A549 (cell line): ENCODE measurements at regions not wholly inside any gene's neighbourhood (a gene's known extent, or its start where the extent isn't known, plus 50 kb on each side); places are given as distances from the start of the nearest gene placed in this dataset.

Experiments used
- ATAC-seq, 2 experiments: fragments of 200-7000 bp in 1 of 2; fragments of >200 bp in 1 of 2; cut with Nextera tagmentation in 1 of 2; cut with Tn5 transposase in 1 of 2; 3 replicates each; pipeline versions ENCODE4 v1.8.0 to v1.9.1; 2018 to 2020; ENCODE audit warnings: mild to moderate bottlenecking in 1 of 2, moderate library complexity in 1 of 2
- CTCF ChIA-PET: fragments of 300-600 bp; sonication (Branson Sonifier 250); formaldehyde crosslinking; extraction: SDS; loops from one replicate; lab custom pipeline; 2021; ENCODE audit warnings: antibody characterized with exemption, inconsistent platforms; lab: Yijun Ruan, JAX
- POLR2A ChIA-PET: fragments of 350-600 bp; formaldehyde crosslinking; extraction: SDS; loops from one replicate; lab custom pipeline; 2021; ENCODE audit warnings: antibody characterized with exemption, inconsistent platforms; lab: Yijun Ruan, JAX
- DNase-seq, 2 experiments: peaks; one replicate each; pipeline versions ENCODE4 v3.0.0 to v3.0.0-alpha.2; 2011 to 2016; ENCODE audit warnings: low read depth in 1 of 2, low spot score in 1 of 2
- FAIRE-seq: peaks from 2 replicates; lab custom pipeline; 2011; peaks lifted over from hg19 to GRCh38; lab: Jason Lieb, UNC
- H3K27ac ChIP-seq, 2 experiments: fragments of >200 bp; sonication (Bioruptor Twin); formaldehyde crosslinking; 3 replicates each; pipeline ENCODE4 v1.5.1; 2016 to 2017
- H3K4me1 ChIP-seq: fragments of >200 bp; sonication (Bioruptor Twin); formaldehyde crosslinking; 3 replicates; pipeline ENCODE4 v1.6.1; 2016
- H3K4me2 ChIP-seq: fragments of >200 bp; sonication (Bioruptor Twin); formaldehyde crosslinking; 3 replicates; pipeline ENCODE4 v1.6.1; 2016
- H3K4me3 ChIP-seq: fragments of >200 bp; sonication (Bioruptor Twin); formaldehyde crosslinking; 3 replicates; pipeline ENCODE4 v1.5.1; 2016
- H3K9me3 ChIP-seq: fragments of >200 bp; sonication (Bioruptor Twin); formaldehyde crosslinking; 3 replicates; pipeline ENCODE4 v1.6.1; 2016
- CEBPB ChIP-seq, 2 experiments: fragments of >200 bp in 1 of 2; sonication (Bioruptor Twin) in 1 of 2; formaldehyde crosslinking in 1 of 2; IDR thresholded peaks; 2 replicates each; pipeline ENCODE4 v1.6.1; 2012 to 2016
- CHD2 ChIP-seq: fragments of 150-350 bp; IDR thresholded peaks from 2 replicates; pipeline ENCODE4 v1.6.1; 2014; ENCODE audit warnings: low read length; ENCODE audit not compliant: partially characterized antibody
- EHMT2 ChIP-seq: fragments of 200-600 bp; sonication (generic); IDR thresholded peaks from 2 replicates; pipeline ENCODE4 v1.6.1; 2016; ENCODE audit warnings: antibody characterized with exemption, low read depth, mild to moderate bottlenecking, moderate library complexity
- ESRRA ChIP-seq: fragments of 150-350 bp; IDR thresholded peaks from 2 replicates; pipeline ENCODE4 v1.6.1; 2014; ENCODE audit warnings: mild to moderate bottlenecking, low read length, borderline replicate concordance
- FOSL2 ChIP-seq, 2 experiments: fragments of 450-650 bp in 1 of 2; fragments of >200 bp in 1 of 2; sonication (Bioruptor Twin) in 1 of 2; formaldehyde crosslinking; IDR thresholded peaks; 2 replicates each; pipeline versions ENCODE4 v1.5.0 to v1.6.1; 2016 to 2020; ENCODE audit warnings: mild to moderate bottlenecking in 1 of 2, moderate library complexity in 1 of 2
- HES2 ChIP-seq: fragments of >200 bp; sonication (Bioruptor Twin); formaldehyde crosslinking; IDR thresholded peaks from 2 replicates; pipeline ENCODE4 v1.6.1; 2016
- HEYL ChIP-seq: fragments of 250-450 bp; sonication (Bioruptor Pico); IDR thresholded peaks from 2 replicates; pipeline ENCODE4 v1.8.0; 2021; ENCODE audit warnings: mild to moderate bottlenecking, moderate library complexity
- HMGXB4 ChIP-seq: fragments of 250-450 bp; sonication (Bioruptor Pico); IDR thresholded peaks from 2 replicates; pipeline ENCODE4 v1.5.0; 2021; ENCODE audit warnings: mild to moderate bottlenecking, moderate library complexity, borderline replicate concordance
- HOXA7 ChIP-seq: fragments of 250-450 bp; sonication (Bioruptor Pico); IDR thresholded peaks from 2 replicates; pipeline ENCODE4 v1.5.0; 2020; ENCODE audit warnings: mild to moderate bottlenecking, moderate library complexity
- JUNB ChIP-seq: fragments of >200 bp; sonication (Bioruptor Twin); formaldehyde crosslinking; IDR thresholded peaks from 2 replicates; pipeline ENCODE4 v1.6.1; 2016
- KDM1A ChIP-seq: fragments of 200-600 bp; sonication (generic); IDR thresholded peaks from 2 replicates; pipeline ENCODE4 v1.6.1; 2016; ENCODE audit warnings: low read depth, mild to moderate bottlenecking
- MAFK ChIP-seq: fragments of 450-650 bp; IDR thresholded peaks from 2 replicates; pipeline ENCODE4 v1.6.1; 2014; ENCODE audit not compliant: partially characterized antibody
- NR3C1 ChIP-seq: fragments of >200 bp; sonication (Bioruptor Twin); formaldehyde crosslinking; IDR thresholded peaks from 3 replicates; pipeline ENCODE4 v1.6.1; 2017
- RAD21 ChIP-seq, 2 experiments: fragments of >200 bp in 1 of 2; sonication (Bioruptor Twin) in 1 of 2; formaldehyde crosslinking in 1 of 2; IDR thresholded peaks in 1 of 2; conservative IDR thresholded peaks in 1 of 2; 2 replicates in 1 of 2; 3 replicates in 1 of 2; pipeline ENCODE4 v1.6.1; 2012 to 2018; ENCODE audit warnings: inconsistent platforms in 1 of 2
- RNF2 ChIP-seq: fragments of 200-600 bp; sonication (generic); IDR thresholded peaks from 2 replicates; pipeline ENCODE4 v1.6.1; 2016; ENCODE audit warnings: low read depth, mild to moderate bottlenecking, antibody characterized with exemption, moderate library complexity, borderline replicate concordance
- SREBF2 ChIP-seq: fragments of 450-650 bp; IDR thresholded peaks from 2 replicates; pipeline ENCODE4 v1.6.1; 2014; ENCODE audit warnings: mild to moderate bottlenecking, moderate library complexity
- TFCP2L1 ChIP-seq: fragments of 250-450 bp; sonication (Bioruptor Pico); IDR thresholded peaks from 2 replicates; pipeline ENCODE4 v1.5.0; 2021; ENCODE audit warnings: mild to moderate bottlenecking
- WGBS: methylation state at CpG from one replicate; pipeline ENCODE4 v1.1.6; 2017; ENCODE audit errors: missing lambda C conversion rate; 5-methylcytosine and 5-hydroxymethylcytosine counted together
- TF ChIP-seq, protein P1 (sequence below): fragments of 250-450 bp; sonication (Bioruptor Pico); IDR thresholded peaks from 2 replicates; pipeline ENCODE4 v1.5.0; 2020; ENCODE audit warnings: low read depth, mild to moderate bottlenecking, moderate library complexity
- TF ChIP-seq, protein P2 (sequence below): IDR thresholded peaks from 2 replicates; pipeline ENCODE4 v1.6.1; 2012
- TF ChIP-seq, protein P3 (sequence below): fragments of 200-600 bp; sonication (generic); IDR thresholded peaks from 2 replicates; pipeline ENCODE4 v1.6.1; 2016; ENCODE audit warnings: antibody characterized with exemption, mild to moderate bottlenecking, moderate library complexity

GRCh38 chr1:5576011-5576672, 416.1 kb downstream of the NPHP4 start:
- Histone ChIP-seq H3K27ac (no peak overlapping the region), H3K4me3 (no peak overlapping the region)
- no peak for DNase-seq
- CTCF ChIA-PET: no interaction called here
- TF ChIP-seq TFCP2L1 (CRISPR knock-in tag): no peak
- TF ChIP-seq, protein P1, sequence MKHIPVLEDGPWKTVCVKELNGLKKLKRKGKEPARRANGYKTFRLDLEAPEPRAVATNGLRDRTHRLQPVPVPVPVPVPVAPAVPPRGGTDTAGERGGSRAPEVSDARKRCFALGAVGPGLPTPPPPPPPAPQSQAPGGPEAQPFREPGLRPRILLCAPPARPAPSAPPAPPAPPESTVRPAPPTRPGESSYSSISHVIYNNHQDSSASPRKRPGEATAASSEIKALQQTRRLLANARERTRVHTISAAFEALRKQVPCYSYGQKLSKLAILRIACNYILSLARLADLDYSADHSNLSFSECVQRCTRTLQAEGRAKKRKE (CRISPR knock-in tag): no peak
- TF ChIP-seq EHMT2: no peak
- no peak for TF ChIP-seq RAD21 (conservative IDR thresholded peaks at IDR 0.05 in 1 of 2, IDR thresholded peaks at IDR 0.05 in 1 of 2)
- no peak for TF ChIP-seq HMGXB4 (CRISPR knock-in tag)
- TF ChIP-seq, protein P2, sequence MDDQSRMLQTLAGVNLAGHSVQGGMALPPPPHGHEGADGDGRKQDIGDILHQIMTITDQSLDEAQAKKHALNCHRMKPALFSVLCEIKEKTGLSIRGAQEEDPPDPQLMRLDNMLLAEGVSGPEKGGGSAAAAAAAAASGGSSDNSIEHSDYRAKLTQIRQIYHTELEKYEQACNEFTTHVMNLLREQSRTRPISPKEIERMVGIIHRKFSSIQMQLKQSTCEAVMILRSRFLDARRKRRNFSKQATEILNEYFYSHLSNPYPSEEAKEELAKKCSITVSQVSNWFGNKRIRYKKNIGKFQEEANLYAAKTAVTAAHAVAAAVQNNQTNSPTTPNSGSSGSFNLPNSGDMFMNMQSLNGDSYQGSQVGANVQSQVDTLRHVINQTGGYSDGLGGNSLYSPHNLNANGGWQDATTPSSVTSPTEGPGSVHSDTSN: no peak
- TF ChIP-seq, protein P3, sequence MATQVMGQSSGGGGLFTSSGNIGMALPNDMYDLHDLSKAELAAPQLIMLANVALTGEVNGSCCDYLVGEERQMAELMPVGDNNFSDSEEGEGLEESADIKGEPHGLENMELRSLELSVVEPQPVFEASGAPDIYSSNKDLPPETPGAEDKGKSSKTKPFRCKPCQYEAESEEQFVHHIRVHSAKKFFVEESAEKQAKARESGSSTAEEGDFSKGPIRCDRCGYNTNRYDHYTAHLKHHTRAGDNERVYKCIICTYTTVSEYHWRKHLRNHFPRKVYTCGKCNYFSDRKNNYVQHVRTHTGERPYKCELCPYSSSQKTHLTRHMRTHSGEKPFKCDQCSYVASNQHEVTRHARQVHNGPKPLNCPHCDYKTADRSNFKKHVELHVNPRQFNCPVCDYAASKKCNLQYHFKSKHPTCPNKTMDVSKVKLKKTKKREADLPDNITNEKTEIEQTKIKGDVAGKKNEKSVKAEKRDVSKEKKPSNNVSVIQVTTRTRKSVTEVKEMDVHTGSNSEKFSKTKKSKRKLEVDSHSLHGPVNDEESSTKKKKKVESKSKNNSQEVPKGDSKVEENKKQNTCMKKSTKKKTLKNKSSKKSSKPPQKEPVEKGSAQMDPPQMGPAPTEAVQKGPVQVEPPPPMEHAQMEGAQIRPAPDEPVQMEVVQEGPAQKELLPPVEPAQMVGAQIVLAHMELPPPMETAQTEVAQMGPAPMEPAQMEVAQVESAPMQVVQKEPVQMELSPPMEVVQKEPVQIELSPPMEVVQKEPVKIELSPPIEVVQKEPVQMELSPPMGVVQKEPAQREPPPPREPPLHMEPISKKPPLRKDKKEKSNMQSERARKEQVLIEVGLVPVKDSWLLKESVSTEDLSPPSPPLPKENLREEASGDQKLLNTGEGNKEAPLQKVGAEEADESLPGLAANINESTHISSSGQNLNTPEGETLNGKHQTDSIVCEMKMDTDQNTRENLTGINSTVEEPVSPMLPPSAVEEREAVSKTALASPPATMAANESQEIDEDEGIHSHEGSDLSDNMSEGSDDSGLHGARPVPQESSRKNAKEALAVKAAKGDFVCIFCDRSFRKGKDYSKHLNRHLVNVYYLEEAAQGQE: no peak
- TF ChIP-seq SREBF2: no peak
- no peak for TF ChIP-seq HOXA7
- TF ChIP-seq KDM1A: no peak
- no peak for TF ChIP-seq CEBPB (IDR thresholded peaks at IDR 0.05)
- TF ChIP-seq CHD2: no peak
- TF ChIP-seq ESRRA: no peak
- TF ChIP-seq MAFK: no peak
- no peak for TF ChIP-seq JUNB
- no peak for TF ChIP-seq HEYL (CRISPR knock-in tag)
- TF ChIP-seq HES2: no peak
- no peak for TF ChIP-seq RNF2
- TF ChIP-seq FOSL2 (IDR thresholded peaks at IDR 0.05): no peak
- TF ChIP-seq FOSL2 (CRISPR knock-in tag; IDR thresholded peaks at IDR 0.05): no peak
- TF ChIP-seq NR3C1: no peak
- TF ChIP-seq, all 56 proteins: peak for 0
- WGBS: 12% methylated on average over 8 of the region's 9 CpGs
- Histone ChIP-seq H3K9me3 (no peaks in the 10 kb centered on the region), H3K4me2 (no peak overlapping the region), H3K4me1 (no peaks in the 10 kb centered on the region)
- FAIRE-seq (no peak), ATAC-seq (no peak)
- POLR2A ChIA-PET: no interaction called here
